Left ventricle myocardium inferior (tissue), 1 donor: ENCODE measurements at regions not wholly inside any gene's neighbourhood (a gene's known extent, or its start where the extent isn't known, plus 50 kb on each side); places are given as distances from the start of the nearest gene placed in this dataset.

Experiments
- DNase-seq: peaks from one replicate; pipeline ENCODE4 v3.0.0-alpha.2; 2020
- H3K27ac ChIP-seq: fragments of 200-600 bp; replicated peaks from 2 replicates; pipeline ENCODE4 v1.8.0; 2021
- H3K27me3 ChIP-seq: fragments of 200-600 bp; 2 replicates; pipeline ENCODE4 v1.8.0; 2021; ENCODE audit warnings: low read depth
- H3K36me3 ChIP-seq: fragments of 200-600 bp; 2 replicates; pipeline ENCODE4 v1.8.0; 2021
- H3K4me1 ChIP-seq: fragments of 200-600 bp; 2 replicates; pipeline ENCODE4 v1.8.0; 2021
- H3K4me3 ChIP-seq: fragments of 200-600 bp; 2 replicates; pipeline ENCODE4 v1.8.0; 2021; ENCODE audit warnings: mild to moderate bottlenecking, moderate library complexity
- H3K9me3 ChIP-seq: fragments of 200-600 bp; replicated peaks from 2 replicates; pipeline ENCODE4 v1.8.0; 2021
- intact Hi-C: fragments of 100-400 bp; cut with micrococcal nuclease; formaldehyde crosslinking; loops from one replicate; pipeline ENCODE4 v1.11.0; 2022
- TF ChIP-seq, protein P1 (sequence below): fragments of 200-600 bp; IDR thresholded peaks from 2 replicates; pipeline ENCODE4 v1.8.0; 2021; ENCODE audit warnings: antibody characterized with exemption, mild to moderate bottlenecking, borderline replicate concordance
- donor health status: DM: no; HTN: yes; CAD: no; lungs with severe emphysema.

DNA sequence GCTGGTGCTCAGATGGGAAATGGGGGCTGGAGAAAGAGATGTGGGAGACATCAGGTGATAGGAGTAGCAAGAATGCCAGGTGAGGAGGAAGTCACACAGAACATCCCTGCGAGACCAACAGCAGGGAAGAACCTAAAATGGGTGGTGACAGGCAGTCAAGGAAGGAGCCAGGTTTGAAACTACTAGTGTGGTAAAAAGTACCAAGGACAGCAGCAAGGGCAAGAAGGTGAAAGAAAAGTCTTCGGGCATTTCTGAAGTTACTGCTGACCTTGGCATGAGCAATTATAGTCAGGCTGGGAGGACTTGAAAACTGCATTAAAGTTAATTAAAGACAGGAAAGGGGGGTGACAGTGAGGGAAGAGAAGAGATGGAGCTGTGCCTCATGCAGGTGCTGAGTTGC, 410.4 kb downstream of the RAD51AP2 start:
- TF ChIP-seq, protein P1, sequence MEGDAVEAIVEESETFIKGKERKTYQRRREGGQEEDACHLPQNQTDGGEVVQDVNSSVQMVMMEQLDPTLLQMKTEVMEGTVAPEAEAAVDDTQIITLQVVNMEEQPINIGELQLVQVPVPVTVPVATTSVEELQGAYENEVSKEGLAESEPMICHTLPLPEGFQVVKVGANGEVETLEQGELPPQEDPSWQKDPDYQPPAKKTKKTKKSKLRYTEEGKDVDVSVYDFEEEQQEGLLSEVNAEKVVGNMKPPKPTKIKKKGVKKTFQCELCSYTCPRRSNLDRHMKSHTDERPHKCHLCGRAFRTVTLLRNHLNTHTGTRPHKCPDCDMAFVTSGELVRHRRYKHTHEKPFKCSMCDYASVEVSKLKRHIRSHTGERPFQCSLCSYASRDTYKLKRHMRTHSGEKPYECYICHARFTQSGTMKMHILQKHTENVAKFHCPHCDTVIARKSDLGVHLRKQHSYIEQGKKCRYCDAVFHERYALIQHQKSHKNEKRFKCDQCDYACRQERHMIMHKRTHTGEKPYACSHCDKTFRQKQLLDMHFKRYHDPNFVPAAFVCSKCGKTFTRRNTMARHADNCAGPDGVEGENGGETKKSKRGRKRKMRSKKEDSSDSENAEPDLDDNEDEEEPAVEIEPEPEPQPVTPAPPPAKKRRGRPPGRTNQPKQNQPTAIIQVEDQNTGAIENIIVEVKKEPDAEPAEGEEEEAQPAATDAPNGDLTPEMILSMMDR: no peak
- Histone ChIP-seq H3K36me3 (no peaks in the 10 kb centered on the region), H3K27ac (no peak overlapping the region), H3K27me3 (peaks cover 15% of the 10 kb centered on the region), H3K9me3 (no peaks in the 10 kb centered on the region), H3K4me1 (no peaks in the 10 kb centered on the region), H3K4me3 (no peak overlapping the region)
- no peak for DNase-seq
- intact Hi-C loops: no loop called here

GRCh38 chr2:17107151-17107550, 411.1 kb downstream of the RAD51AP2 start:
- Histone ChIP-seq H3K27me3 (peaks cover 15% of the 10 kb centered on the region), H3K4me1 (no peaks in the 10 kb centered on the region), H3K9me3 (no peaks in the 10 kb centered on the region), H3K36me3 (no peaks in the 10 kb centered on the region), H3K4me3 (no peak overlapping the region), H3K27ac (no peak overlapping the region)
- no peak for DNase-seq
- intact Hi-C loops: no loop called here
- TF ChIP-seq, protein P1: no peak

GRCh38 chr2:17106418-17106817, 411.8 kb downstream of the RAD51AP2 start:
- Histone ChIP-seq H3K27me3 (peaks cover 15% of the 10 kb centered on the region), H3K27ac (no peak overlapping the region), H3K36me3 (no peaks in the 10 kb centered on the region), H3K4me3 (no peak overlapping the region), H3K4me1 (no peaks in the 10 kb centered on the region), H3K9me3 (no peaks in the 10 kb centered on the region)
- intact Hi-C loops: no loop called here
- TF ChIP-seq, protein P1: no peak
- DNase-seq: no peak

DNA sequence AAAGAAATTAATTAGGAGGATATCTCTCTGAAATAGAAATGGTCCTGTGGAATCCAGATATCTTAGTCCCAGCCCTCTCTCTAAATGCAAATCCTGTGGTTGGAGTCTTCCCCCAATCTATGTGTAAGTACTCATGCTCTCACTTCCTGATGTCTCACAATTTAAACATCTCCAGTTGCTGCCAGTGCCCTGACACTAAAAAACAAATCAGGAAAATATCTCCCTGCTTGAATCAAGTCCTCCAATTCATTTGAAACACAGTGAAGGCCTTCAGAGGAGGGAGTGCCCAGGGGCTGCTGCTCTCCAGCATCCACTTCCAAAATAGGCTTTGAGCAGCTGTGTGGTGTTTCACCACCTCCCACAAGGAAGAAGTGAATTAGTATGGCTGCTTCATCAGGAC, 413.8 kb downstream of the RAD51AP2 start:
- intact Hi-C loops: no loop called here
- DNase-seq: no peak
- H3K36me3 ChIP-seq: no peaks in the 10 kb centered on the region
- H3K9me3 ChIP-seq: no peaks in the 10 kb centered on the region
- no peak overlapping the region for H3K4me3 ChIP-seq
- no peaks in the 10 kb centered on the region for H3K4me1 ChIP-seq
- H3K27ac ChIP-seq: no peak overlapping the region
- TF ChIP-seq, protein P1: no peak
- H3K27me3 ChIP-seq: peaks cover 15% of the 10 kb centered on the region

GRCh38 chr2:17101596-17101995, 416.6 kb downstream of the RAD51AP2 start:
- TF ChIP-seq, protein P1: no peak
- Histone ChIP-seq H3K4me3 (no peak overlapping the region), H3K27me3 (no peaks in the 10 kb centered on the region), H3K4me1 (no peaks in the 10 kb centered on the region), H3K9me3 (no peaks in the 10 kb centered on the region), H3K27ac (no peak overlapping the region), H3K36me3 (no peaks in the 10 kb centered on the region)
- intact Hi-C loops: no loop called here
- no peak for DNase-seq

- Histone ChIP-seq H3K4me3 (no peak overlapping the region), H3K27me3 (no peaks in the 10 kb centered on the region), H3K27ac (no peak overlapping the region), H3K9me3 (no peaks in the 10 kb centered on the region), H3K36me3 (no peaks in the 10 kb centered on the region), H3K4me1 (no peaks in the 10 kb centered on the region)
- DNase-seq: no peak
- TF ChIP-seq, protein P1: no peak
- intact Hi-C loops: no loop called here
Observed at GRCh38 chr2:17101091-17101490, 417.1 kb downstream of the RAD51AP2 start.
